GM18502 (cell line): ENCODE measurements at regions not wholly inside any gene's neighbourhood (a gene's known extent, or its start where the extent isn't known, plus 50 kb on each side); places are given as distances from the start of the nearest gene placed in this dataset.
"Not testable (repeated sequence)": the region's sequence is repeated elsewhere in the genome, so short reads cannot be mapped to it uniquely, and the experiment has no call there.

ENCODE experiments used
- ATAC-seq: cut with Tn5 transposase; IDR thresholded peaks from one replicate; pipeline ENCODE4 v1.9.1; 2021; ENCODE audit warnings: mild to moderate bottlenecking; ENCODE audit not compliant: unreplicated experiment, poor library complexity

DNA sequence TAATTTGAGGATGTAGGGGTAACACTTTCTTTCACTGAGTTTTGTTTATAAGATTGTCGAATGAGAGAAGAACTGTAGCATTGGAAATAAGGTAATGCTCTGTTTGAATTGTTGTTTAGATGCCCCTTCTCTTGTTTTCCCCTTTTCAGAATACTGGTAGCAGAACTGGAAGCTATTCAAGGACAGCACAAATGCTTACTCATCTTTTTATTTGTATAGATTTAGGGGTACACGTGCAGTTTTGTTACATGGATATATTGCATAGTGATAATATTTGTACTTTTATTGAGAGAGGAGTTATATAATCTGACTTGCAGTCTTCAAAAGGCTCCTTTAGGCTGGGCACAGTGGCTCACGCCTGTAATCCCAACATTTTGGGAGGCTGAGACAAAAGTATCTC lies 145.4 kb upstream of the HAND2 start:
- no peak for ATAC-seq

- ATAC-seq, result no peak
Measured at GRCh38 chr4:173669460-173670179, 139.6 kb upstream of the HAND2 start.

DNA sequence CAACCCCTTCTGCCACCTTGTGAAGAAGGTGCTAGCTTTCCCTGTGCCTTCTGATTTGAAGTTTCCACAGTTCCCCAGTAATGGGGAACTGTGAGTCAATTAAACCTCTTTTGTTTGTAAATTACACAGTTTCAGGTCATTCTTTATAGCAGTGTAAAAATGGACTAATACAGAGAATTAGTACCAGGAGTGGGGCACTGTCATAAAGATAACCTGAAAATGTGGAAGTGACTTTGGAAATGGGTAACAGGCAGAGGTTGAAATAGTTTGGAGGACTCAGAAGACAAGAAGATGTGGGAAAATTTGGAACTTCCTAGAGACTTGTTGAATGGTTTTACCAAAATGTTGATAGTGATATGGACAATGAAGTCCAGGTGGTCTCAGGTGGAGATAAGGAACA lies 131.0 kb upstream of the HAND2 start:
- ATAC-seq, result no peak

GRCh38 chr4:173656898-173657297 lies 126.9 kb upstream of the HAND2 start:
- ATAC-seq, result no peak

DNA sequence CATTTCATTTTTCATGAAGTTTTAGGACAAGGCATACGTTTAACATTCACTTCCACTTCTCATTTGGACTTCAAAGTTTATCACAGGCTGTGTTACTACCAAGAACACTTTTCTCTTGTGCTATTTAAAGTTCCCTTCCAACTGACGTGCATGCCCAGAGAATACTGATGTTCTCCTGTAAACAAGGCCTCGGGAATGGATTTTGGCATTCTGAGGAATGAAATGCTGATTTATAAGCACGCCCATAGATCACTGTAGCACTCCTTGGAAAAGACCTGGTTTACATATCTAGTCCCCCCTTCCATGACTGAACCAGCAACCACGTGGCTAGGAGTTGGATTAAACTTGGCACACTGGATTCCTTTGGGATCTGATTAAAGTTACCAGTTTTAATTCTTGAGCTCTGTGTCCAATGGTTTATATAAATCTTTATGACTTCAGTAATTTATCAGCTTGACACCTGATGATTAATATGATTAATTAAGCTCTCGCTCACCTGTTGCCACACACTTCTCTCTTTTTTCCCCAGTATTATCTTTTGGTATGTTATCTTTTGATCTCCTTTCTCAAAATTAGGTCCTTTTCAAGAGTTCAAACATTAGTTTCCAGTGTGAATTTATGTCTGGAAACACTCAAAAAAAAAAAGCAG lies 122.4 kb upstream of the HAND2 start:
- ATAC-seq, result no peak

DNA sequence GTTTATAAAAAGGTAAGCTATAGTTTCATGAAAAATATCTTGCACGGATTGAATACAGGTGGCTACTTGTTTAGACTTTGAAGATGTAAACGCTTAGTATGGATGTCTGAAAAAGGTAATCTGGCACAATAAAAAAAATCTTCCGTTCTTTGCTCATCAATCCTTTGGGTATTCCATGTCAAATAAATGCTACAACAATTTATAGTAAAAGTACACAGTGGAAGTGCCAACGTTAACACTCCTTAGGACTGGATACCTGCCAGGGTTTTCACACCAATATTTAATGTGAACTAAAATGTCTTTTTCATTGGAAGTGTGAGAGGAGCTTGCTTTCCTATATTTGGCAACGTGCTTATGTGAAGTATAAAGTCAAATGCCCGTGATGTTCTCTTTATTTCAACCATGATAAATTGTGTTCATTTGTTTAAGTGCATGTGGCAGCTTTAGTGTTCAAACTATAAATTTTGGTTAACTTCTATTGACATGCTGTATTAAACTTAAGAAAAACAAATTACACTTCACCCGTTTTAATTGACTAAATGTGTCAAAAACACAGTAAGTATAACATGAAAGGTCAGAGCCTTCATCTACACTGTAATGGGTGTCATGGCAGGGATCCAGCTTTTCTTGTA lies 121.7 kb upstream of the HAND2 start:
- no peak for ATAC-seq

- ATAC-seq, result no peak
Measured at GRCh38 chr4:173647902-173648301, 117.9 kb upstream of the HAND2 start.

GRCh38 chr4:173642509-173642908 lies 112.5 kb upstream of the HAND2 start:
- ATAC-seq, result no peak

DNA sequence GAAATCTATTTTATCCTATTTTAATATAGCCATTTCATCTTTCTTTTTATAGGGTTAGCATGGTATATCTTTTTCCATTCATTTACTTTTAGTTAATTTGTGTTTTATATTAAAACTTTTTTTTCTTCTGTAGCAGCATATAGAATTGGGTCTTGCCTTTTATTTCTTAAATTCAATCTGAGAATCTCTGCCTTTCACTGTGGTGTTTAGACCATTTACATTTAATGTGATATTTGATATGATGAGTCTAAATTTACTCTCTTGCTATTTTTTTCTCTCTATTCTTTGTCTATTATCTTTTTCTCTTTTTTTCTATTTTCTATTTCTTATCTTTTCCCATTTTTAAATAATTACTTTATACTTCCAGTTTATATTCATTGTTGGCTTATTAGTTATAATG lies 105.4 kb upstream of the HAND2 start:
- no peak for ATAC-seq

GRCh38 chr4:173626277-173626676 lies 96.2 kb upstream of the HAND2 start:
- no peak for ATAC-seq

GRCh38 chr4:173618648-173619047 lies 88.6 kb upstream of the HAND2 start:
- ATAC-seq, result not testable (repeated sequence)

DNA sequence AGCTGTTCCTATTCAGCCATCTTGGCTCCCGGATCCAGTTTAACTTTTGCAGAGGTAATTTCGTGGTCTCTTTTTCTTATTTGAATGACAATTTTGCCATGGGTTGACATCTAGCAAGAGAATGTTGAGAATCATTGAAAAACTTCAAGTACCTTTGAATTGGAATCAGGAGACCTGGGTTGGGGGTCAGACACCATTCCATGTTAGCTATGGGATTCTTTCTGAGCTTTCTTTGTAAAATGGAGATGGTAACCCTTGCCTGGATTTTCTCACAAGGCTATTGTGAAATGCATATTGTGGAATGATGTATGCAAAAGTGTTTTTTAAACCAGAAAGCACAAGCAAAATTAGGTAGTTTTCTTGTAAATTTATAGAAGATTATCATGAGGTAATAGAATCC lies 79.1 kb upstream of the HAND2 start:
- ATAC-seq, result no peak

DNA sequence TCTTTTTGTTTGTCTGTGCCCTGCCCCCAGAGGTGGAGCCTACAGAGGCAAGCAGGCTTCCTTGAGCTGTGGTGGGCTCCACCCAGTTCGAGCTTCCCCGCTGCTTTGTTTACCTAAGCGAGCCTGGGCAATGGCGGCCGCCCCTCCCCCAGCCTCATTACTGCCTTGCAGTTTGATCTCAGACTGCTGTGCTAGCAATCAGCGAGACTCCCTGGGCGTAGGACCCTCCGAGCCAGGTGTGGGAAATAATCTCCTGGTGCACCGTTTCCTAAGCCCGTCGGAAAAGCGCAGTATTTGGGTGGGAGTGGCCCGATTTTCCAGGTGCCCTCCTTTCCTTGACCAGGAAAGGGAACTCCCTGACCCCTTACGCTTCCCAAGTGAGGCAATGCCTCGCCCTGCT lies 78.6 kb upstream of the HAND2 start:
- ATAC-seq, result not testable (repeated sequence)

- ATAC-seq, result no peak
Measured at GRCh38 chr4:173591760-173592159, 61.7 kb upstream of the HAND2 start.

- ATAC-seq, result no peak
Measured at GRCh38 chr4:173590697-173591096, 60.7 kb upstream of the HAND2 start.

GRCh38 chr4:173585876-173586572 lies 56.0 kb upstream of the HAND2 start:
- no peak for ATAC-seq

DNA sequence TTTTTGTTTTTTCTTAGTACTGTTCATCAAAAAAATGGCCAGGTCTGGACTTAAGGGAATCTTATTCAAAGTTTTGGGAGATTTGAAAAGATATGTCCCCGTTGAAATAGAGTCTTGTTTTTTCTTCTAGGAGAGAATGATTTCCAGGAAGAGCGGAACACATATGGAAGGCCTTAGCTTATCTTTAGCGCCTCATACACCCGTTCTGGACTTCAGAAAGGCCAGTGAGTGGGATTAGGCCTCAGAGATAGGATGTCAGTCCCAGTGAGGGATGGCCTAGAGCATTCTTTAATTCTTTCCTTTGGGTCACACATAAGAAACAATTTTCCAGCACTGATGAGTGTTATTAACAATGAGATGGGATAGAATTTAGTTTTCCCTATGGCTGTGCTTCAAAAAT lies 54.5 kb upstream of the HAND2 start:
- no peak for ATAC-seq
